ENCODE measurements at regions not wholly inside any gene's neighbourhood (a gene's known extent, or its start where the extent isn't known, plus 50 kb on each side); places are given as distances from the start of the nearest gene placed in this dataset.

- no peak for TF ChIP-seq CTBP2 (IDR thresholded peaks at IDR 0.05; ENCODE audit: borderline replicate concordance, insufficient read depth, insufficient read length, low read length)
Observed at GRCh38 chr11:95605271-95605940, 184.2 kb downstream of the FAM76B start (continued).
